Neural progenitor cell (in vitro differentiated cells): ENCODE measurements at regions not wholly inside any gene's neighbourhood (a gene's known extent, or its start where the extent isn't known, plus 50 kb on each side); places are given as distances from the start of the nearest gene placed in this dataset.

Experiments used
- EZH2 ChIP-seq: fragments of 200-600 bp; sonication (generic); IDR thresholded peaks from 2 replicates; pipeline ENCODE4 v1.6.1; 2017; ENCODE audit warnings: antibody characterized with exemption, mild to moderate bottlenecking, moderate library complexity
- EZH2phosphoT487 ChIP-seq: fragments of 200-600 bp; sonication (generic); IDR thresholded peaks from 2 replicates; pipeline ENCODE4 v1.6.1; 2017; ENCODE audit warnings: antibody characterized with exemption
- TF ChIP-seq, protein P1 (sequence below): fragments of 200-600 bp; sonication (generic); IDR thresholded peaks from 2 replicates; pipeline ENCODE4 v1.5.1; 2017; ENCODE audit warnings: antibody characterized with exemption, mild to moderate bottlenecking

DNA sequence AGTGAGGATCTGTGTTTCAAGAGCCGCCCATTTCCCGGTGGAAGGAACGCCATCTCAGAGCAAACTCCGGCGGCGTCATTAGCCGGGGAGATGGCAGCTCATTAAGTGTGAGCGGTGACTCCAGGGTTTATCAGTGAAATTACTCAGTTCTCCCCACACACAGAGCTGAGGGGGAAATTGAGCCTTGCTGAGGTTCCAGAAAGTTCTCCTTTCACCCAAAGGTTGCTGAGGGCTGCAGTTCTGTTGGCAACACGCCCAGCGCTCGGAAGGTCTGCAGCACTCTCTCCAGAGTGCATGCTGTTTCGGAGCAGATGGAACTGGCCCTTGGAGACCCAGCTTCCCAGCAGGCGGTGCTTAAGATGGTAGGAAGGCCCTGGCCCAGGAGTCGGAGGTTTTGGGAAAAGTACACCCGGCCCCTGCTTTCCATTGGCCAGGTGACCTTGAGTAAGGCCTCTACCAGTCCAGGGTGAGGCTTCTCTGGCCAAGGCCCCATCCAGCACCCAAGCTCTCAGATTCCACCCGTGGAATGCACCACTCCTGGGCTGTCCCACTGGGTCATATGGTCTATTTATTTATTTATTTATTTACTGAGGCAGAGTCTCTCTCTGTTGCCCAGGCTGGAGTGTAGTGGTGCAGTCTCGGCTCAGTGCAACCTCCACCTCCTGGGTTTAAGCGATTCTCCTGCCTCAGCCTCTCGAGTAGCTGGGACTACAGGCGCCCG, 167.7 kb upstream of the CIBAR2 start:
- TF ChIP-seq, protein P1, sequence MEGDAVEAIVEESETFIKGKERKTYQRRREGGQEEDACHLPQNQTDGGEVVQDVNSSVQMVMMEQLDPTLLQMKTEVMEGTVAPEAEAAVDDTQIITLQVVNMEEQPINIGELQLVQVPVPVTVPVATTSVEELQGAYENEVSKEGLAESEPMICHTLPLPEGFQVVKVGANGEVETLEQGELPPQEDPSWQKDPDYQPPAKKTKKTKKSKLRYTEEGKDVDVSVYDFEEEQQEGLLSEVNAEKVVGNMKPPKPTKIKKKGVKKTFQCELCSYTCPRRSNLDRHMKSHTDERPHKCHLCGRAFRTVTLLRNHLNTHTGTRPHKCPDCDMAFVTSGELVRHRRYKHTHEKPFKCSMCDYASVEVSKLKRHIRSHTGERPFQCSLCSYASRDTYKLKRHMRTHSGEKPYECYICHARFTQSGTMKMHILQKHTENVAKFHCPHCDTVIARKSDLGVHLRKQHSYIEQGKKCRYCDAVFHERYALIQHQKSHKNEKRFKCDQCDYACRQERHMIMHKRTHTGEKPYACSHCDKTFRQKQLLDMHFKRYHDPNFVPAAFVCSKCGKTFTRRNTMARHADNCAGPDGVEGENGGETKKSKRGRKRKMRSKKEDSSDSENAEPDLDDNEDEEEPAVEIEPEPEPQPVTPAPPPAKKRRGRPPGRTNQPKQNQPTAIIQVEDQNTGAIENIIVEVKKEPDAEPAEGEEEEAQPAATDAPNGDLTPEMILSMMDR: no peak
- TF ChIP-seq EZH2phosphoT487: no peak
- no peak for TF ChIP-seq EZH2
